MM.1S (cell line): ENCODE measurements at regions not wholly inside any gene's neighbourhood (a gene's known extent, or its start where the extent isn't known, plus 50 kb on each side); places are given as distances from the start of the nearest gene placed in this dataset.
"Not testable (repeated sequence)": the region's sequence is repeated elsewhere in the genome, so short reads cannot be mapped to it uniquely, and the experiment has no call there.

ENCODE experiments used
- DNase-seq: peaks from one replicate; pipeline ENCODE4 v3.0.0-alpha.2; 2015
- H2AFZ ChIP-seq: fragments of 300-600 bp; sonication (generic); 2 replicates; pipeline ENCODE4 v1.6.0; 2016; ENCODE audit warnings: antibody characterized with exemption, low read length
- H3F3A ChIP-seq: fragments of 300-600 bp; sonication (generic); 2 replicates; pipeline ENCODE4 v1.6.1; 2016; ENCODE audit warnings: mild to moderate bottlenecking, antibody characterized with exemption, low read length, moderate library complexity, mixed read lengths; ENCODE audit not compliant: insufficient read depth
- H3K27ac ChIP-seq: fragments of 300-600 bp; sonication (generic); 2 replicates; pipeline ENCODE4 v1.5.1; 2016; ENCODE audit warnings: mild to moderate bottlenecking, low read length
- H3K27me3 ChIP-seq: fragments of 300-600 bp; sonication (generic); replicated peaks from 2 replicates; pipeline ENCODE4 v1.6.0; 2016; ENCODE audit warnings: low read length; ENCODE audit not compliant: insufficient read depth
- H3K36me3 ChIP-seq: fragments of 300-600 bp; sonication (generic); replicated peaks from 2 replicates; pipeline ENCODE4 v1.6.1; 2016; ENCODE audit warnings: mild to moderate bottlenecking, low read length, mixed read lengths; ENCODE audit not compliant: insufficient read depth
- H3K4me1 ChIP-seq: fragments of 300-600 bp; sonication (generic); 2 replicates; pipeline ENCODE4 v1.6.1; 2016; ENCODE audit warnings: low read length, mixed read lengths
- H3K4me2 ChIP-seq: fragments of 300-600 bp; sonication (generic); 2 replicates; pipeline ENCODE4 v1.6.0; 2016; ENCODE audit warnings: low read depth, low read length
- H3K4me3 ChIP-seq: fragments of 300-600 bp; sonication (generic); 2 replicates; pipeline ENCODE4 v1.5.1; 2016; ENCODE audit warnings: low read length, mixed read lengths
- H3K79me2 ChIP-seq: fragments of 300-600 bp; sonication (generic); 2 replicates; pipeline ENCODE4 v1.6.1; 2016; ENCODE audit warnings: mixed run types, low read length, mixed read lengths
- H3K9ac ChIP-seq: fragments of 300-600 bp; sonication (generic); 2 replicates; pipeline ENCODE4 v1.6.1; 2016; ENCODE audit warnings: low read length, mixed read lengths
- H3K9me2 ChIP-seq: fragments of 300-600 bp; sonication (generic); replicated peaks from 2 replicates; pipeline ENCODE4 v1.6.1; 2016; ENCODE audit warnings: mild to moderate bottlenecking, low read length, mixed read lengths; ENCODE audit not compliant: insufficient read depth
- H3K9me3 ChIP-seq: fragments of 300-600 bp; sonication (generic); replicated peaks from 2 replicates; pipeline ENCODE4 v1.6.1; 2016; ENCODE audit warnings: mild to moderate bottlenecking, low read length, mixed read lengths; ENCODE audit not compliant: insufficient read depth
- H4K20me1 ChIP-seq: fragments of 300-600 bp; sonication (generic); 2 replicates; pipeline ENCODE4 v1.6.1; 2016; ENCODE audit warnings: mild to moderate bottlenecking, low read length, moderate library complexity, mixed read lengths; ENCODE audit not compliant: insufficient read depth
- EZH2 ChIP-seq: fragments of 300-600 bp; sonication (generic); optimal IDR thresholded peaks from 2 replicates; pipeline ENCODE3; 2017; ENCODE audit warnings: low read depth, mild to moderate bottlenecking, antibody characterized with exemption, low read length, mixed read lengths
- EZH2phosphoT487 ChIP-seq: fragments of 300-600 bp; sonication (generic); IDR thresholded peaks from 2 replicates; pipeline ENCODE4 v1.6.1; 2018; ENCODE audit warnings: antibody characterized with exemption, low read length
- TF ChIP-seq, protein P1 (sequence below): fragments of 300-600 bp; sonication (generic); IDR thresholded peaks from 2 replicates; pipeline ENCODE4 v1.5.1; 2016; ENCODE audit warnings: antibody characterized with exemption, low read length, mixed read lengths

DNA sequence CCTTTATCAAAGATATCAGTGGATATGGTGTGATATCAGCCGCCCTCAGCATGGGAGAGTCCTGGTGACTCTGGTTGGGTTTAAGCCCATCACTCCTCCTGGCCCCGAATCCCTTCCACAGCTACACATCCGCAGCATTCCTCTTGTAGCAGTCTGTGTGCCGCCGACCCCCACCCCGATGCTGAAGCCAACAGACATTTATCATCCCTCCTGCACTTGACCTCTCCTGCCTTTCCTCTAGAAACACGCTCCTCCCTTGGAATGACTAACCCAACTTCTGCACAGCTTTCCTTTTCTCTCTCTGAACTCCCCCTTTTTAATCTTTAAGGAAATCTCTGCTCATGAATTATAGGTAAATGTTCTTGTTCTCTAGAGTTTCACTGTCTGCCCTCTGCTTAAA is 250.9 kb upstream of the FOXN3 start:
- no peak overlapping the region for H3K27ac ChIP-seq
- no peaks in the 10 kb centered on the region for H3K9me2 ChIP-seq
- H2AFZ ChIP-seq, result no peak overlapping the region
- no peaks in the 10 kb centered on the region for H3K27me3 ChIP-seq
- H3K79me2 ChIP-seq, result no peaks in the 10 kb centered on the region
- TF ChIP-seq, protein P1, sequence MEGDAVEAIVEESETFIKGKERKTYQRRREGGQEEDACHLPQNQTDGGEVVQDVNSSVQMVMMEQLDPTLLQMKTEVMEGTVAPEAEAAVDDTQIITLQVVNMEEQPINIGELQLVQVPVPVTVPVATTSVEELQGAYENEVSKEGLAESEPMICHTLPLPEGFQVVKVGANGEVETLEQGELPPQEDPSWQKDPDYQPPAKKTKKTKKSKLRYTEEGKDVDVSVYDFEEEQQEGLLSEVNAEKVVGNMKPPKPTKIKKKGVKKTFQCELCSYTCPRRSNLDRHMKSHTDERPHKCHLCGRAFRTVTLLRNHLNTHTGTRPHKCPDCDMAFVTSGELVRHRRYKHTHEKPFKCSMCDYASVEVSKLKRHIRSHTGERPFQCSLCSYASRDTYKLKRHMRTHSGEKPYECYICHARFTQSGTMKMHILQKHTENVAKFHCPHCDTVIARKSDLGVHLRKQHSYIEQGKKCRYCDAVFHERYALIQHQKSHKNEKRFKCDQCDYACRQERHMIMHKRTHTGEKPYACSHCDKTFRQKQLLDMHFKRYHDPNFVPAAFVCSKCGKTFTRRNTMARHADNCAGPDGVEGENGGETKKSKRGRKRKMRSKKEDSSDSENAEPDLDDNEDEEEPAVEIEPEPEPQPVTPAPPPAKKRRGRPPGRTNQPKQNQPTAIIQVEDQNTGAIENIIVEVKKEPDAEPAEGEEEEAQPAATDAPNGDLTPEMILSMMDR, result no peak
- TF ChIP-seq EZH2phosphoT487 (no peak), EZH2 (no peak)
- H4K20me1 ChIP-seq, result no peaks in the 10 kb centered on the region
- H3F3A ChIP-seq, result no peaks in the 10 kb centered on the region
- H3K9ac ChIP-seq, result no peak overlapping the region
- H3K9me3 ChIP-seq, result no peaks in the 10 kb centered on the region
- no peak for DNase-seq
- H3K4me3 ChIP-seq, result no peak overlapping the region
- H3K4me1 ChIP-seq, result no peaks in the 10 kb centered on the region
- no peaks in the 10 kb centered on the region for H3K36me3 ChIP-seq
- H3K4me2 ChIP-seq, result no peak overlapping the region

DNA sequence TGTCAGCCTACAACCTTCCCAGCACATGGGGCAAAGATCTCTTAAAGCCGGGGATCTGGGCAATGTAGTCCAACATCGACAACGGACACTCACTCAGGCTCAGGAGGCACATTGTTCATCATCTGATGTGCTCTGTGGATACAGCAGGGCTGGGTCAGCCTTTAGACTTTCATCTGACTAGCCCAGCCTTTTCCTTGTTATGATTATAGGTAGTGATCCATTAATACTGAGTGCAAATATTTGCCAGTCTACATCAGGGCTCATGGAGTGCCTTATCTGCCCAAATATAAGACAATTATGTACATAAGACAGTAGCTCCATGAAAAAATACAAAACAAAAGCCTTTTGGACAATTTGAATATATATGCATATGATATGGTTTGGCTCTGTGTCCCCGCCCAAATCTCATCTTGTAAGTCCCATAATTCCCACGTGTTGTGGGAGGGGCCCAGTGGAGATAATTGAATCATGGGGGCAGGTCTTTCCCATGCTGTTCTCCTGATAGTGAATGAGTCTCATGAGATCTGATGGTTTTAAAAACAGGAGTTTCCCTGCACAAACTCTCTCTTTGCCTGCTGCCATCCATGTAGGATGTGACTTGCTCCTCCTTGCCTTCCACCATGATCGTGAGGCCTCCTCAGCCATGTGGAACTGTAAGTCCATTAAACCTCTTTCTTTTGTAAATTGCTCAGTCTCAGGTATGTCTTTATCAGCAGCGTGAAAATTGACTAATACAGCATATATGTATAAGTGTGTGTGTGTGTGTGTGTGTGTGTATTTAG is 248.5 kb upstream of the FOXN3 start:
- not testable (repeated sequence) for H2AFZ ChIP-seq, H3K36me3 ChIP-seq, H3K27ac ChIP-seq, H3K9me3 ChIP-seq, H3K9me2 ChIP-seq, H3K4me2 ChIP-seq, H4K20me1 ChIP-seq, H3K9ac ChIP-seq, DNase-seq, H3K27me3 ChIP-seq, H3F3A ChIP-seq, H3K4me3 ChIP-seq, H3K79me2 ChIP-seq, H3K4me1 ChIP-seq

DNA sequence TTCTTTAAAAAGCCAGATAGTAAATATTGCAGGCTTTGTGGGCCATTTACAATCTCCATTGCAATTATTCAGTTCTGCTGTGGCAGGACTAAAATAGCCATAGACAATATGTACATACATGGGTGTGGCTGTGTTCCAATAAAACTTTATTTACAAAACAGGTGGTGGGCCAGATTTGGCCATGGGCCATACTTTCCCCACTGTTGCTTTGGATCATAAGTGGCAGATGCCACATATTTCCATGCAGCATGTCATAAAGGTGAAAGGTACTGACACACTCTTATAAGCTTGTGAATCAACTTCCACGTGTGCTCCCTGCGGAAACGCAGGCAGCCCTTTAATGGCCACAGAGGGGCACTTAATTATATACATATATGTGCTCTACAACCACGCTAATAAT is 244.4 kb upstream of the FOXN3 start:
- H2AFZ ChIP-seq, result no peak overlapping the region
- no peaks in the 10 kb centered on the region for H3K36me3 ChIP-seq
- H3K4me2 ChIP-seq, result no peak overlapping the region
- DNase-seq, result no peak
- no peak overlapping the region for H3K9ac ChIP-seq
- no peak for TF ChIP-seq EZH2phosphoT487
- TF ChIP-seq EZH2, result no peak
- TF ChIP-seq, protein P1, result no peak
- H3K9me2 ChIP-seq, result no peaks in the 10 kb centered on the region
- H3K4me3 ChIP-seq, result no peak overlapping the region
- no peaks in the 10 kb centered on the region for H3F3A ChIP-seq
- H4K20me1 ChIP-seq, result no peaks in the 10 kb centered on the region
- H3K27me3 ChIP-seq, result no peaks in the 10 kb centered on the region
- no peaks in the 10 kb centered on the region for H3K9me3 ChIP-seq
- H3K4me1 ChIP-seq, result no peaks in the 10 kb centered on the region
- no peaks in the 10 kb centered on the region for H3K79me2 ChIP-seq
- H3K27ac ChIP-seq, result no peak overlapping the region

DNA sequence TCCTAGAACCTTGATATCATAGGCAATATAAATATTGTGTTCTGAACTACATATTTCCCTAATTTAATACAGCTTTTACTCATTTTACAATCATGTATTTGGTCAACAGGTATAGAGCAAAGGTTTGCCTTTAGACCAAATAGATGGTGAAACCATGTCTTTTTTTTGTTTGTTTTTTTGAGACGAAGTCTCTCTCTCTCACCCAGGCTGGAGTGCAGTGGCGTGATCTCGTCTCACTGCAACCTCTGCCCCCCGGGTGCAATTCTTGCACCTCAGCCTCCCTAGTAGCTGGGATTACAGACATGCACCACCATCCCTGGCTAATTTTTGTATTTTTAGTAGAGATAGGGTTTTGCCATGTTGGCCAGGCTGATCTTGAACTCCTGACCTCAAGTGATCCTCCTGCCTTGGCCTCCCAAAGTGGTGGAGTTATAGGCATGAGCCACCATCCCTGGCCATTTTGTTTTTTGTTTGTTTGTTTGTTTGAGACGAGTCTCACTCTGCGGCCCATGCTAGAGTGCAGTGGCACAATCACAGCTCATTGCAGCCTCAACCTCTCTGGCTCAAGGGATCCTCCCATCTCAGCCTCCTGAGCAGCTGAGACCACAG is 243.7 kb upstream of the FOXN3 start:
- H3K9me3 ChIP-seq, H3K79me2 ChIP-seq, H3K36me3 ChIP-seq, H3K4me3 ChIP-seq, H4K20me1 ChIP-seq, H2AFZ ChIP-seq, H3K4me2 ChIP-seq, H3K9me2 ChIP-seq, DNase-seq, H3F3A ChIP-seq, H3K9ac ChIP-seq, H3K4me1 ChIP-seq, H3K27me3 ChIP-seq: not testable (repeated sequence)
- peak overlapping the region; percentile 8; the same call in 1 of the 2 replicates for H3K27ac ChIP-seq
